ENCODE measurements at regions not wholly inside any gene's neighbourhood (a gene's known extent, or its start where the extent isn't known, plus 50 kb on each side); places are given as distances from the start of the nearest gene placed in this dataset.

- DNase-seq (ENCODE audit: low spot score), result no peak
- no peak for TF ChIP-seq CTCF (IDR thresholded peaks at IDR 0.05; ENCODE audit: extremely low read depth, missing control alignments)
Measured at GRCh38 chrX:39462835-39463234, 634.9 kb downstream of the BCOR start.

- TF ChIP-seq CTCF (IDR thresholded peaks at IDR 0.05; ENCODE audit: extremely low read depth, missing control alignments), result no peak
- no peak for DNase-seq (ENCODE audit: low spot score)
Measured at GRCh38 chrX:39464253-39464652, 633.5 kb downstream of the BCOR start.

- no peak for DNase-seq (ENCODE audit: low spot score)
- TF ChIP-seq CTCF (IDR thresholded peaks at IDR 0.05; ENCODE audit: extremely low read depth, missing control alignments), result no peak
Measured at GRCh38 chrX:39465467-39465866, 632.3 kb downstream of the BCOR start.

GRCh38 chrX:39465906-39466305, 631.9 kb downstream of the BCOR start:
- TF ChIP-seq CTCF (IDR thresholded peaks at IDR 0.05; ENCODE audit: extremely low read depth, missing control alignments), result no peak
- DNase-seq (ENCODE audit: low spot score), result no peak

- no peak for DNase-seq (ENCODE audit: low spot score)
- no peak for TF ChIP-seq CTCF (IDR thresholded peaks at IDR 0.05; ENCODE audit: extremely low read depth, missing control alignments)
Measured at GRCh38 chrX:39469126-39469525, 628.6 kb downstream of the BCOR start.

GRCh38 chrX:39470588-39471407, 627.0 kb downstream of the BCOR start:
- DNase-seq (ENCODE audit: low spot score), result no peak
- TF ChIP-seq CTCF (IDR thresholded peaks at IDR 0.05; ENCODE audit: extremely low read depth, missing control alignments), result no peak

- DNase-seq (ENCODE audit: low spot score), result no peak
- TF ChIP-seq CTCF (IDR thresholded peaks at IDR 0.05; ENCODE audit: extremely low read depth, missing control alignments), result no peak
Measured at GRCh38 chrX:39472161-39472560, 625.6 kb downstream of the BCOR start.
